Smooth muscle cell of the brain vasculature (primary cell): ENCODE measurements at regions not wholly inside any gene's neighbourhood (a gene's known extent, or its start where the extent isn't known, plus 50 kb on each side); places are given as distances from the start of the nearest gene placed in this dataset.
"Not testable (repeated sequence)": the region's sequence is repeated elsewhere in the genome, so short reads cannot be mapped to it uniquely, and the experiment has no call there.

Source experiments
- DNase-seq: peaks from one replicate; pipeline ENCODE4 v3.0.0-alpha.2; 2012; ENCODE audit warnings: low read depth, low spot score

GRCh38 chr5:118553662-118554061, 434.7 kb downstream of the DTWD2 start:
- DNase-seq: peak; percentile 39

- DNase-seq: no peak
These were observed 435.5 kb downstream of the DTWD2 start for GRCh38 chr5:118552731-118553360.

GRCh38 chr5:118552146-118552545, 436.2 kb downstream of the DTWD2 start:
- no peak for DNase-seq

GRCh38 chr5:118551716-118552115, 436.6 kb downstream of the DTWD2 start:
- no peak for DNase-seq

GRCh38 chr5:118551031-118551430, 437.3 kb downstream of the DTWD2 start:
- DNase-seq: no peak

GRCh38 chr5:118548761-118549720, 439.3 kb downstream of the DTWD2 start:
- no peak for DNase-seq

GRCh38 chr5:118545470-118545869, 442.9 kb downstream of the DTWD2 start:
- no peak for DNase-seq

GRCh38 chr5:118544887-118545449, 443.4 kb downstream of the DTWD2 start:
- no peak for DNase-seq

GRCh38 chr5:118533923-118534322, 454.4 kb downstream of the DTWD2 start:
- DNase-seq: no peak

- no peak for DNase-seq
These were observed 455.2 kb downstream of the DTWD2 start for GRCh38 chr5:118533156-118533555.

GRCh38 chr5:118531276-118531675, 457.1 kb downstream of the DTWD2 start:
- no peak for DNase-seq

GRCh38 chr5:118529361-118530144, 458.8 kb downstream of the DTWD2 start:
- no peak for DNase-seq

- DNase-seq: no peak
These were observed 465.7 kb downstream of the DTWD2 start for GRCh38 chr5:118522626-118523025.

GRCh38 chr5:118520771-118521415, 467.5 kb downstream of the DTWD2 start:
- no peak for DNase-seq

GRCh38 chr5:118519466-118519865, 468.9 kb downstream of the DTWD2 start:
- no peak for DNase-seq

- DNase-seq: no peak
These were observed 469.6 kb downstream of the DTWD2 start for GRCh38 chr5:118518720-118519119.

GRCh38 chr5:118511846-118512245, 476.5 kb downstream of the DTWD2 start:
- DNase-seq: no peak

- no peak for DNase-seq
These were observed 482.0 kb downstream of the DTWD2 start for GRCh38 chr5:118506217-118506852.

- DNase-seq: not testable (repeated sequence)
These were observed 486.1 kb downstream of the DTWD2 start for GRCh38 chr5:118502232-118502631.

GRCh38 chr5:118491351-118491750, 497.0 kb downstream of the DTWD2 start:
- no peak for DNase-seq
